Endothelial cell of umbilical vein (primary cell): ENCODE measurements at regions not wholly inside any gene's neighbourhood (a gene's known extent, or its start where the extent isn't known, plus 50 kb on each side); places are given as distances from the start of the nearest gene placed in this dataset.

Experiments
- BruUV-seq: library from RNA; stranded (reverse); fragments of 400-500 nt; replicated peaks from 2 replicates; lab custom pipeline; 2021; lab: Mats Ljungman, UMichigan
- CTCF ChIA-PET: fragments of 300-600, 350-600 bp; sonication (Branson Sonifier 250); formaldehyde crosslinking; loops from one replicate; lab custom pipeline; 2021; ENCODE audit warnings: antibody characterized with exemption, inconsistent platforms; lab: Charles Lee
- POLR2A ChIA-PET: fragments of 300-600, 350-600 bp; sonication (Branson Sonifier 250); formaldehyde crosslinking; loops from one replicate; lab custom pipeline; 2021; ENCODE audit warnings: antibody characterized with exemption, inconsistent platforms; lab: Charles Lee
- DNase-seq: peaks from one replicate; pipeline ENCODE4 v3.0.0-alpha.2; 2011; ENCODE audit warnings: low read depth, low spot score
- FAIRE-seq: peaks from 2 replicates; lab custom pipeline; 2011; peaks lifted over from hg19 to GRCh38; lab: Jason Lieb, UNC
- H2AFZ ChIP-seq: 2 replicates; pipeline ENCODE4 v1.6.0; 2012; ENCODE audit warnings: low read depth, low read length, control low read depth, inconsistent platforms
- H3K27ac ChIP-seq: 2 replicates; pipeline ENCODE4 v1.5.1; 2011; ENCODE audit warnings: low read depth, mild to moderate bottlenecking, control low read depth, low read length, moderate library complexity; ENCODE audit not compliant: insufficient read depth
- H3K27me3 ChIP-seq, 2 experiments: 2 replicates each; pipeline versions ENCODE4 v1.6.0 to v1.6.1; 2011; ENCODE audit warnings: low read length in 2 of 2, mixed read lengths in 1 of 2; ENCODE audit not compliant: control insufficient read depth in 2 of 2, insufficient read depth in 2 of 2
- H3K36me3 ChIP-seq, 2 experiments: 2 replicates in 1 of 2; 3 replicates in 1 of 2; pipeline ENCODE4 v1.5.1; 2011; ENCODE audit warnings: low read length in 2 of 2, mild to moderate bottlenecking in 1 of 2, moderate library complexity in 1 of 2; ENCODE audit not compliant: control insufficient read depth in 2 of 2, insufficient read depth in 2 of 2; ENCODE audit errors: extremely low read depth in 1 of 2
- H3K4me1 ChIP-seq: 3 replicates; pipeline ENCODE4 v1.5.1; 2011; ENCODE audit warnings: mild to moderate bottlenecking, low read length; ENCODE audit not compliant: control insufficient read depth, insufficient read depth; ENCODE audit errors: extremely low read depth
- H3K4me2 ChIP-seq: 2 replicates; pipeline ENCODE4 v1.6.1; 2011; ENCODE audit warnings: low read length, control low read depth, mixed read lengths; ENCODE audit not compliant: insufficient read depth
- H3K4me3 ChIP-seq, 3 experiments: fragments of 200-600 bp in 1 of 3; sonication (generic), shearing (Covaris generic) in 1 of 3; replicated peaks in 1 of 3; 2 replicates each; pipeline ENCODE4 v1.5.1; 2011 to 2016; ENCODE audit warnings: control low read depth in 3 of 3, low read length in 3 of 3, mild to moderate bottlenecking in 2 of 3, inconsistent platforms in 1 of 3, low read depth in 1 of 3, moderate library complexity in 1 of 3; ENCODE audit not compliant: insufficient read depth in 1 of 3
- H3K79me2 ChIP-seq: 2 replicates; pipeline ENCODE4 v1.6.0; 2012; ENCODE audit warnings: low read length, inconsistent platforms; ENCODE audit not compliant: control insufficient read depth, insufficient read depth
- H3K9ac ChIP-seq: replicated peaks from 2 replicates; pipeline ENCODE3; 2011; ENCODE audit warnings: low read length, control low read depth; ENCODE audit not compliant: insufficient read depth; ENCODE audit errors: extremely low read depth
- H3K9me1 ChIP-seq: replicated peaks from 3 replicates; pipeline ENCODE4 v1.6.0; 2011; ENCODE audit warnings: mild to moderate bottlenecking, low read length; ENCODE audit not compliant: control insufficient read depth, insufficient read depth; ENCODE audit errors: extremely low read depth
- H3K9me3 ChIP-seq: replicated peaks from 2 replicates; pipeline ENCODE4 v1.5.1; 2012; ENCODE audit warnings: low read length, inconsistent platforms; ENCODE audit not compliant: control insufficient read depth, insufficient read depth
- H4K20me1 ChIP-seq: replicated peaks from 2 replicates; pipeline ENCODE3; 2011; ENCODE audit warnings: mild to moderate bottlenecking, low read length; ENCODE audit not compliant: control insufficient read depth, insufficient read depth; ENCODE audit errors: extremely low read depth
- CTCF ChIP-seq, 2 donors: IDR thresholded peaks; 1 replicate in 1 of 2; 2 replicates in 1 of 2; pipeline ENCODE4 v1.5.1; 2011; ENCODE audit warnings: low read length in 2 of 2, mild to moderate bottlenecking in 2 of 2, moderate library complexity in 2 of 2, control low read depth in 1 of 2, inconsistent platforms in 1 of 2, low read depth in 1 of 2; ENCODE audit not compliant: insufficient read depth in 1 of 2; ENCODE audit errors: extremely low read depth in 1 of 2
- EZH2 ChIP-seq: IDR thresholded peaks from 2 replicates; pipeline ENCODE4 v1.6.1; 2012; ENCODE audit warnings: borderline replicate concordance, low read depth, mild to moderate bottlenecking, moderate library complexity, low read length, inconsistent platforms; ENCODE audit not compliant: severe bottlenecking
- FOS ChIP-seq: IDR thresholded peaks from 2 replicates; pipeline ENCODE4 v1.6.1; 2011; ENCODE audit warnings: mild to moderate bottlenecking, low read length, moderate library complexity, borderline replicate concordance; ENCODE audit not compliant: insufficient read depth
- GATA2 ChIP-seq: IDR thresholded peaks from 2 replicates; pipeline ENCODE4 v1.7.0; 2011; ENCODE audit warnings: low read depth, mild to moderate bottlenecking, moderate library complexity, mixed read lengths, low read length; ENCODE audit not compliant: insufficient read length, insufficient read depth
- JUN ChIP-seq: IDR thresholded peaks from 2 replicates; pipeline ENCODE4 v1.6.1; 2011; ENCODE audit warnings: borderline replicate concordance, low read depth; ENCODE audit not compliant: insufficient read length, insufficient read depth
- MAX ChIP-seq: IDR thresholded peaks from 2 replicates; pipeline ENCODE4 v1.6.1; 2011; ENCODE audit not compliant: insufficient read depth, insufficient read length
- MYC ChIP-seq: IDR thresholded peaks from one replicate; pipeline ENCODE4 v1.6.1; 2011; ENCODE audit warnings: mild to moderate bottlenecking, low read depth, low read length
- POLR2A ChIP-seq: IDR thresholded peaks from 2 replicates; pipeline ENCODE4 v1.6.1; 2012; ENCODE audit warnings: low read depth, mild to moderate bottlenecking, control low read depth, low read length
- POLR2AphosphoS5 ChIP-seq: IDR thresholded peaks from 2 replicates; pipeline ENCODE4 v1.6.1; 2012; ENCODE audit warnings: low read depth, mild to moderate bottlenecking, control low read depth, low read length, moderate library complexity; ENCODE audit not compliant: insufficient read depth
- dilution Hi-C: fragments of 300-500 bp; cut with MboI; formaldehyde crosslinking; loops from one replicate; pipeline ENCODE4 v1.15.0; 2019; ENCODE audit warnings: low sequenced_read_pairs; ENCODE audit not compliant: extremely low pct_ligation_motif_present
- intact Hi-C: fragments of 100-400 bp; cut with micrococcal nuclease; formaldehyde crosslinking; loops from one replicate; pipeline ENCODE4 v1.10.0; 2022

GRCh38 chr12:108419949-108420348, 80.8 kb upstream of the CMKLR1 start:
- CTCF ChIA-PET: no interaction called here

More at GRCh38 chr12:108419949-108420348, 80.8 kb upstream of the CMKLR1 start:
- Histone ChIP-seq H3K9me3 (no peaks in the 10 kb centered on the region), H3K9me1 (no peaks in the 10 kb centered on the region), H3K27me3 (no peaks in the 10 kb centered on the region), H4K20me1 (no peaks in the 10 kb centered on the region), H3K9ac (no peak overlapping the region), H2AFZ (no peak overlapping the region), H3K27ac (no peak overlapping the region), H3K79me2 (no peaks in the 10 kb centered on the region), H3K4me1 (no peaks in the 10 kb centered on the region), H3K4me3 (no peak overlapping the region), H3K36me3 (no peaks in the 10 kb centered on the region), H3K4me2 (no peak overlapping the region)
- FAIRE-seq (no peak), DNase-seq (no peak)
- intact Hi-C loops: no loop called here
- no TSS peak for BruUV-seq
- dilution Hi-C loops: no loop called here
- POLR2A ChIA-PET: no interaction called here
- TF ChIP-seq EZH2: no peak
- TF ChIP-seq GATA2: no peak
- no peak for TF ChIP-seq CTCF (IDR thresholded peaks at IDR 0.05; ENCODE audit: extremely low read depth in 1 of 2, insufficient read depth in 1 of 2, low read depth in 1 of 2, low read length in 2 of 2)
- no peak for TF ChIP-seq POLR2AphosphoS5
- TF ChIP-seq JUN: no peak
- TF ChIP-seq FOS: no peak
- no peak for TF ChIP-seq MYC
- TF ChIP-seq MAX: no peak
- no peak for TF ChIP-seq POLR2A
